ENCODE measurements at regions not wholly inside any gene's neighbourhood (a gene's known extent, or its start where the extent isn't known, plus 50 kb on each side); places are given as distances from the start of the nearest gene placed in this dataset.

DNA sequence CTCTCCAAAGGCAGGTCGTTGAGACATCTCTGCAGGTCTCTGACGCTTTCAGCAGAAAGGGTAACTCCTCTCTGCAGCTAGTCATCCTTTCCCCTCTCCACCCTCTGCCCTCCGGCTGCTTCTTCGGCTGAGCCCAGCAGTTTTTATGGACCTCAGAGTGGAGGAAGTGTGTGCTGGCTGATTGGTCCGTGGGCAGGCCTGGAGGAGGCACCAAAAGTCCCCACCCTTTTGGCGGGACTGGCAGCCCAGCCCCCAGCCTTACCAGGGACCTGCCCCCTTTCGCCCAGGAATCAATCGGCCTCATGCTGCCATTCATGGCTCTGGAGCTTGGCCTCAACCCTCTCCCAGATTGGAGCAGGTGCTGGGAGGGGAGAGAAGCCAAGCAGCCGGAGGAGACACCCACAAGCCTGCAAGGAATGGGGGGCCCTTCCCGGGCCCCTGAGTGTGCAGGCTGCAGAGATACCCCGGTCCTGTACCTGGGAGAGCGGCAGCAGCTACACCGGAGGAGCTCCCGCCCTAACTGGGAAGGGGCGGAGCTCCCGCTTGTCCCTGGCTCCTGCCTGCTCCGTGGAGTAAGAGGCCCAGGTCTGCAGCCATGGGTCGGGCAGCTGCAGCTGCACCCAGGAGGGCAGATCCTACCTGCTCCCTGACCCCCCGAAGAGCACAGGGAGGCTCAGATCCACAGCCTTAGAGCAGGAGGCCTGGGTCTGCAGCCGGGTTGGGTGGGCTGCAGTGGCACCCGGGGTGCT is 170.3 kb upstream of the SOX4 start:
- DNase-seq (ENCODE audit: low read depth in 1 of 2, low spot score in 1 of 2) = peak in 1 of 2 experiments; percentile 67
- in situ Hi-C loops (cut with HindIII; ENCODE audit: low pct_unique_long_range_greater_than_20kb, low sequenced_read_pairs) = no loop called here
- TF ChIP-seq JUND (IDR thresholded peaks at IDR 0.05; ENCODE audit: low read depth) = no peak

DNA sequence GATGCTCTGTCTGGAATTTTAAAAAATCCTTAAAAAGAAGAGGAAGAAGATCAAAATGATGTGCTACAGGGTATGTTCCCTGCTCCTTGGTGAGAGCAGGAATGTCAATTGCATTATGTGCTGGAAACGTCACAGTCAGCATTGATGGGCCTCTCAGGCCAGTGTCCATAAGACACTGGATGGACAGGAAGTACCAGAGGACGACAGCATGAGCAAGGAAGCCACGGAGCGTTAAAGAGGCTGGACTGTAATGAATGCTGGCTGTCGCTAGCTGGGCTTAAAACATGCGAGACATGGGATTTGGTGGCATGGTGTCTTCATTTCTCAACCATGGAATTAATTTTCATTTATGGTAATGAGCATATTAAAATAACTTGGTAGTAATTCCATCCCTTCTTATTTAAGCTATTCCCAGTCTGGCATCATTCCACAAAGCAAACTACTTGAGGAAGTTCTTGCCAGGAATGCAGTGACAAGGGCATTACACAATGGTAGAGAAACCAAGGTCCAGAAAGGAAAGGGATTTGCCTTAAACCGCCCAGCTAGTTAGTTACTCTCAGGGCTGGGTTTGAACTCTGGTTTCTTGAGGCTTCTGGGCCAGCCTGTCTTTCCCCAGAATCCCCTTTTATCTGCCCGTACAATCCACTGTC is 166.6 kb upstream of the SOX4 start:
- no peak for TF ChIP-seq JUND (IDR thresholded peaks at IDR 0.05; ENCODE audit: low read depth)
- in situ Hi-C loops (cut with HindIII; ENCODE audit: low pct_unique_long_range_greater_than_20kb, low sequenced_read_pairs) = no loop called here
- peak in 1 of 2 experiments; percentile 80 for DNase-seq (ENCODE audit: low read depth in 1 of 2, low spot score in 1 of 2)

DNA sequence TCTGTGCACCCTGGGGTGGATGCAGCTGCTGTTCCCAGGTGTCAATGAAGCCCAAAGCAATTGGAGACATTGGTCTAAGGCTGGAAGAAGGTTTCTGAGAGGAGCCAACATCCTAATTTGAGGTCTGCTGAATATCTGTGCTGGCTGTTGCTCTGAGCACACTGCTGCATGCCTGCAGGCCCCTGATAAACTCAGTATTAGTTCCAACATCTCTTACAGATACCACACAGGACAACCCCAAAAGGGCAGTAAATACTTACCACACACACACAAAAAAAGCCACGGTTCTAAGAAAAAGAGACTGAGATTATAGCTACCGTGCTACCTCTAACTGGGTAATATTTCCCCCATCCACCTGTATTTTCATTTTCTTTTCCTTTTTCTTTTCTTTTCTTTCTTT is 164.3 kb upstream of the SOX4 start:
- in situ Hi-C loops (cut with HindIII; ENCODE audit: low pct_unique_long_range_greater_than_20kb, low sequenced_read_pairs) = no loop called here
- TF ChIP-seq JUND (IDR thresholded peaks at IDR 0.05; ENCODE audit: low read depth) = no peak
- DNase-seq (ENCODE audit: low read depth in 1 of 2, low spot score in 1 of 2) = no peak

DNA sequence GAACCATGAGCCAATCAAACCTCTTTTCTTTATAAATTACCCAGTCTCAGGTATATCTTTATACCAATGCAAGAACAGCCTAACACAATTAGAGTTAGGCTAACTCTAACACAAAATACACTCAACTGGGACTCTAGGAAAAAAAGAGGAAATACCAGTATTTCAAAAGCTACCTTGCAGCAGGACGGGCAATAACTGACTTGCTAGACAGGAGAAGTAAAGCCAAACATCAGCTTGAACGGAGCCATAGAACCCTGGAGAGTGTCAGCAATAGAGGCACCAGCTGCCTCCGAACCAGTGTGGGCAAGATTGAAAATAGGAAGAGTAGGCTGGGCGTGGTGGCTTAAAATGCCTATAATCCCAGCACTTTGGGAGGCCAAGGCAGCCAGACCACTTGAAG is 162.0 kb upstream of the SOX4 start:
- in situ Hi-C loops (cut with HindIII; ENCODE audit: low pct_unique_long_range_greater_than_20kb, low sequenced_read_pairs) = no loop called here
- DNase-seq (ENCODE audit: low read depth in 1 of 2, low spot score in 1 of 2) = no peak
- TF ChIP-seq JUND (IDR thresholded peaks at IDR 0.05; ENCODE audit: low read depth) = no peak

DNA sequence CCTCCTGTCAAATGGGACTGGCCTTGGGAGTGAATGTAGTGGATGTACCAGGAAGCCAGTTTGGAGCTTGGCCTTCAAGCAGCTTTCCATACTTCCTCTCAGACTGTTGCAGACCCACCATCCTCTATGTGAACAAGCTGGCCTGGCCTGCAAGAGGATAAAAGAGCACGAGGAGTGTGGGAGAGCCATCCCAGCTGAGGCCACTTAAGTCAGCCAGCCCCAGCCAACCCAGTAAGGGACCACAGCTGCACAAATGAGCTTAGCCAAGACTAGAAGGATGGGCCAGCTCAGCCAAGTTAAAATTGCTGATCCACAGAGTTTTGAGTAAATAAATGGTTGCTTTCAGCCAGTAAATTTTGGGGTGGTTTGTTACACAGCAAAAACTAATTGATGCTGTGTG is 156.9 kb upstream of the SOX4 start:
- no peak for TF ChIP-seq JUND (IDR thresholded peaks at IDR 0.05; ENCODE audit: low read depth)
- in situ Hi-C loops (cut with HindIII; ENCODE audit: low pct_unique_long_range_greater_than_20kb, low sequenced_read_pairs) = no loop called here
- DNase-seq (ENCODE audit: low read depth in 1 of 2, low spot score in 1 of 2) = no peak

DNA sequence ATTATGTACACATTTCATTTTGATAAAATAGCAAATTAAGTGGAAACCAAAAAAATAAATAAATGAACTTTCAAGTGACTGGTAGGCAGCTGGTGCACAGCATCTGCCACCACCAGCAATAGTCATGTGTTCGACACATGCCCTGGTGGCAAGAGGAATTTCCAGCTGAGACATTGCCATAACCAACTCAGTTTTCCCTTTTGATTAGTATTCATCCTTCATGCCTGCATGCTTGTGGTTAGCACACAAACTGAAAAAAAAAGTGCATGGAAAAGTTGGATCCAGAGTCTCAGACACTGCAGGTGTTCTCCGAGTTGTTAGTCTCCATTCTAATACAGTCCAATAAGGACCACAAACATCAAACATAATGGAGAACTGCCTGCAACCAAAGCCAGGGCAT is 156.0 kb upstream of the SOX4 start:
- in situ Hi-C loops (cut with HindIII; ENCODE audit: low pct_unique_long_range_greater_than_20kb, low sequenced_read_pairs) = no loop called here
- DNase-seq (ENCODE audit: low read depth in 1 of 2, low spot score in 1 of 2) = no peak
- TF ChIP-seq JUND (IDR thresholded peaks at IDR 0.05; ENCODE audit: low read depth) = no peak

DNA sequence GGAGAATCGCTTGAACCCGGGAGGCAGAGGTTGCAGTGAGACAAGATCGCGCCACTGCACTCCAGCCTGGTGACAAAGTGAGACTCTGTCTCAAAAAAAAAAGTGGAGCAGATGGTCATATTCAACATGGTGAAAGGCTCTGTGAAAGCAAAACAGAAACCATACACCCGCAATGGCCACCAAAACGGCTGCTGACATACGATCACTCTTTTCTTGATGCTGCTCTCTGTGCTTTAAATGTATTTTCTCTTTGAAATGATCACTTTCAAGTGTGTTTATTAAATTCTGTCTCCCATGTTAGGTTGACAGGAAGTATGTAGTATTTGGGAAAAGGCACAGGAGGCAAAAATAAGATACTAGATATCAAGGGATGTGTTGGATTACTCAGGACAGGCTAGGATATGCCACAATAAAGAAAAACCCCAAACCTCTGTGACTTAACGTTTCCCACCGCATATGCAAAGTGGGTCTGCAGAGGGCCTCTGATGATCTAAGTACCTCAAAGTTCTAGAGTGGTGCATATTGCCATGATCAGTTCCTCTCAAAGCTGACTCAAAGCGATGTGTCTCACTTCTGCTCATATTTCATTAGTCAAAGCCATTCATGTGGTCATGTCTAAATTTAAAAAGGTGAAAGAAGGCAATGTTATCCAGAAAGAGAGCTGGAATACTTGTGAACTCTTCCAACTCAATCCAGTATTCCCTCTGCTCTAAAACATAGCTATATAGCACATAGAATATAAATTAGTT is 155.1 kb upstream of the SOX4 start:
- no peak for TF ChIP-seq JUND (IDR thresholded peaks at IDR 0.05; ENCODE audit: low read depth)
- no peak for DNase-seq (ENCODE audit: low read depth in 1 of 2, low spot score in 1 of 2)
- in situ Hi-C loops (cut with HindIII; ENCODE audit: low pct_unique_long_range_greater_than_20kb, low sequenced_read_pairs) = no loop called here

DNA sequence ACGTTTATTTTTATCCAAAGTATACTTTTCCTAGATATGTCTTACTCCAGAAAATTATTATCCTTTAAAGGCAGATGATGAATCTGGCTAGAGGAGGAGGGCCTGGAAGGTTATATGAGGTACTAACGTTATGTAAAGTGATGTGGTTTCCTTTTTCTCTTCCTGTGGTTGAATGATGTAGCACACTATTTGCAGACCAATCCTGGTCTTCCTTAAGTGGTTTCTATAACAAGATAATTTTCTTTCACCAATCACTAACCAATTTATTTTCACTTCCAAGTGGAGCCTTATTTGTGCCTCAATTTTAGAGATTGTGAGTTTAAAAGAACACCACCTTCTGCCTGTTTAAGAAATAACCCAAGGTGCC is 154.6 kb upstream of the SOX4 start:
- DNase-seq (ENCODE audit: low read depth in 1 of 2, low spot score in 1 of 2) = no peak
- TF ChIP-seq JUND (IDR thresholded peaks at IDR 0.05; ENCODE audit: low read depth) = no peak
- in situ Hi-C loops (cut with HindIII; ENCODE audit: low pct_unique_long_range_greater_than_20kb, low sequenced_read_pairs) = no loop called here

DNA sequence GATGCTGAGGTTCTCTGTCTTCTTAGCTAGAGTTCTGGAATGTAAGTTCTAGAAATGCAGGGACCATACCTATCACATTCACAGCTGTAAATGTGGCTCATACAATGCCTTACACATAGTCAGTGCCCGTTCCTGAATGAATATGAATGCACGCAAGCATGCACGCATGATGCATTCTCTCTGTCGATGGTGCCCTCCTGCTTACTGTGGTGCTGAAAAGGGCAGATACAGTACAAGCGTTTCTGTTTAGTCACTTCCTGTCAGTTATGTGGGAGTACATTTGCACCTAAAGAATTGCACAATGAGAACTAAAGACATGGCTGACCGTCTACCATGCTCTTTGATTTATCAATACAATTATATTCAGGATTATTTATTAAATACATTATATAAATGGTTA is 152.2 kb upstream of the SOX4 start:
- in situ Hi-C loops (cut with HindIII; ENCODE audit: low pct_unique_long_range_greater_than_20kb, low sequenced_read_pairs) = no loop called here
- TF ChIP-seq JUND (IDR thresholded peaks at IDR 0.05; ENCODE audit: low read depth) = no peak
- no peak for DNase-seq (ENCODE audit: low read depth in 1 of 2, low spot score in 1 of 2)

DNA sequence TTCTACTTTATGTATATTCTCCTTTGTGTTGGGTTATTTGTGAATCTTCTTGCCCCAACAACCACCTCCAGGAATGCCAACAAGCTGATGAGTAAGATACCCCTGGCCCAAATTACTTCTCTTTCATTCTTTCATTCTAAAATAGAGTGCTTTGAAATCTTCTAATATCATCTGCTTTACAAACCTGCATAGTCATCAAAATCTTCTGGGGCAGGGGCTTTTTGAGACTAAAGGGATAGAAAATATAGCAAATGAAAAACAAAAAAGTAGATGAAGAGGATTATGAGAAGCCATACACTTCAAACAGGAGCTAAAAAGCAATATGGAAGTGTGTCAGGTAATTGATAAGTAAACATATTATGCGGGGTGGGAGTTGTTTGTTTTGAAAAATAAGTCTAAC is 150.7 kb upstream of the SOX4 start:
- TF ChIP-seq JUND (IDR thresholded peaks at IDR 0.05; ENCODE audit: low read depth) = no peak
- DNase-seq (ENCODE audit: low read depth in 1 of 2, low spot score in 1 of 2) = no peak
- in situ Hi-C loops (cut with HindIII; ENCODE audit: low pct_unique_long_range_greater_than_20kb, low sequenced_read_pairs) = no loop called here

DNA sequence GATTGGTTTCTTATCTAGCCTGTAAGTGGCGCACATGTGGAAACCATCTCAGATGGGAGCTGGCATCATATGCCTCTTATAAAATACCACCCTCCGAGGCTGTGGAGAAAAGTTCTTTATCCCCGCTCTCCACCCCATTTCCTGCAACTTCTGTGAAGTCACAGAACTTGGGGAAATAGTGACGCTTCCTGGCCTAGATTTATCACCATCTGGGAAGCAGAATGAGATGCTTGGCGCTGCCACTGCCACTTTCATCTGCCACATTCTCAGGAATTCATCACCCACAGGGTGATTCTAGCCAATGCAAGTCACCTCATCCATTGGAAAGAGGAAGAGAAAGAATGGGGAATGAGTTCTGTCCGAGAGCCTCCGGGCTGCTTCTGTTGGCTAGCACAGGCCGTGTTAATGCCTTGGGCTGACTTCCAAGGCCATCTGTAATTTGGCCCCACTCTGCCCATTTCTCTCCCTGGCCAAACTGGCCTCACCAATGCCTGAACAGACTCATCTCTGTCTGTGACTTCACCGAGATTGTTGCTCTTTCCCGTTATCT is 148.8 kb upstream of the SOX4 start:
- in situ Hi-C loops (cut with HindIII; ENCODE audit: low pct_unique_long_range_greater_than_20kb, low sequenced_read_pairs) = no loop called here
- DNase-seq (ENCODE audit: low read depth in 1 of 2, low spot score in 1 of 2) = no peak
- no peak for TF ChIP-seq JUND (IDR thresholded peaks at IDR 0.05; ENCODE audit: low read depth)

DNA sequence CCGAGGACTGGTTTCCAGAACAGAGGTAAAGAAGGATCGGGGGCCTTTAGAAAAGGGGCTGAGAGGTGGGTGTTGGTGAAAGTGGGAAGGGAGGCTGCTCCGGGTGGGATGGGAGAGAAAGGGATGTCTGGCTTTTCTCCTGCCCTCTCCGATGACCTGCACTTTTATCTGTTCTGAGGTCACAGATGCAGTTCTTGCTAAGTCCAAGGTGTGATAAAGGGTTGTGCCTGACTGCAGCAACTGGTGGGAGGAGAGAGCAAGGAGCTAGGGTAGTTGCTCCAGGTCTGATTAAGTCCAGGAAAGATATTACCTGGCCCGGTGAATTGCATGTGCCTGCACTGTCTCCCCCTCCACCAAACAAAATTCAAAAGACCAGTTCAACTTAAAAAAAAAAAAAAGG is 145.6 kb upstream of the SOX4 start:
- in situ Hi-C loops (cut with HindIII; ENCODE audit: low pct_unique_long_range_greater_than_20kb, low sequenced_read_pairs) = no loop called here
- DNase-seq (ENCODE audit: low read depth in 1 of 2, low spot score in 1 of 2) = no peak
- no peak for TF ChIP-seq JUND (IDR thresholded peaks at IDR 0.05; ENCODE audit: low read depth)
